ENCODE measurements at regions not wholly inside any gene's neighbourhood (a gene's known extent, or its start where the extent isn't known, plus 50 kb on each side); places are given as distances from the start of the nearest gene placed in this dataset.
"Not testable (repeated sequence)": the region's sequence is repeated elsewhere in the genome, so short reads cannot be mapped to it uniquely, and the experiment has no call there.

- not testable (repeated sequence) for TF ChIP-seq EP300 (IDR thresholded peaks at IDR 0.05); CTCF (IDR thresholded peaks at IDR 0.05); POLR2A (IDR thresholded peaks at IDR 0.05; ENCODE audit: low read depth); POLR2AphosphoS5 (IDR thresholded peaks at IDR 0.05)
These were observed 604.2 kb upstream of the SEMA3D start for GRCh38 chr7:85791098-85791497.

Measured in esophagus muscularis mucosa (tissue), 4 donors.